A673 (cell line): ENCODE measurements at regions not wholly inside any gene's neighbourhood (a gene's known extent, or its start where the extent isn't known, plus 50 kb on each side); places are given as distances from the start of the nearest gene placed in this dataset.
A peak's percentile ranks its signal among the peaks of the same experiment; 100 is the strongest.

Experiments
- BruUV-seq: library from RNA; stranded (reverse); fragments of 400-500 nt; replicated peaks from 2 replicates; lab custom pipeline; 2021; lab: Mats Ljungman, UMichigan
- CTCF ChIA-PET: fragments of 300-600 bp; sonication (Branson Sonifier 250); formaldehyde crosslinking; loops from one replicate; lab custom pipeline; 2022; ENCODE audit warnings: antibody characterized with exemption; lab: Charles Lee
- POLR2A ChIA-PET: fragments of 300-600 bp; sonication (Branson Sonifier 250); formaldehyde crosslinking; loops from one replicate; lab custom pipeline; 2022; ENCODE audit warnings: antibody characterized with exemption; ENCODE audit not compliant: low non-redundant PET; lab: Charles Lee
- DNase-seq: peaks from one replicate; pipeline ENCODE4 v3.0.0-alpha.2; 2015; ENCODE audit warnings: low spot score
- H3K27ac ChIP-seq: fragments of 200-600 bp; sonication (generic); 2 replicates; pipeline ENCODE4 v1.5.1; 2016; ENCODE audit warnings: mixed run types, low read depth, mild to moderate bottlenecking, mixed read lengths, antibody characterized with exemption, low read length; ENCODE audit not compliant: poor library complexity, severe bottlenecking
- H3K27me3 ChIP-seq: fragments of 200-600 bp; sonication (generic); replicated peaks from 2 replicates; pipeline ENCODE4 v1.6.1; 2017; ENCODE audit warnings: mixed run types, low read depth, mild to moderate bottlenecking, mixed read lengths, antibody characterized with exemption, low read length; ENCODE audit not compliant: insufficient read depth, poor library complexity
- H3K36me3 ChIP-seq: fragments of 200-600 bp; sonication (generic); 2 replicates; pipeline ENCODE4 v1.6.1; 2016; ENCODE audit warnings: mixed run types, mild to moderate bottlenecking, mixed read lengths, antibody characterized with exemption, low read length; ENCODE audit not compliant: insufficient read depth, poor library complexity, severe bottlenecking
- H3K4me1 ChIP-seq: fragments of 200-600 bp; sonication (generic); 2 replicates; pipeline ENCODE4 v1.6.1; 2017; ENCODE audit warnings: mixed run types, mild to moderate bottlenecking, mixed read lengths, antibody characterized with exemption, low read length; ENCODE audit not compliant: insufficient read depth, poor library complexity, severe bottlenecking
- H3K4me3 ChIP-seq: fragments of 200-600 bp; sonication (generic); 2 replicates; pipeline ENCODE4 v1.5.1; 2016; ENCODE audit warnings: low read depth, mixed run types, mild to moderate bottlenecking, mixed read lengths, low read length; ENCODE audit not compliant: poor library complexity, severe bottlenecking
- H3K9me3 ChIP-seq: fragments of 200-600 bp; sonication (generic); 2 replicates; pipeline ENCODE4 v1.6.1; 2016; ENCODE audit warnings: mixed run types, low read depth, mild to moderate bottlenecking, mixed read lengths, antibody characterized with exemption, low read length; ENCODE audit not compliant: poor library complexity, severe bottlenecking
- CTCF ChIP-seq: fragments of 300-800, 200-600 bp; sonication (generic); conservative IDR thresholded peaks from 2 replicates; pipeline ENCODE4 v1.5.1; 2017; ENCODE audit warnings: low read depth, mild to moderate bottlenecking, antibody characterized with exemption, low read length, moderate library complexity, mixed read lengths
- EZH2 ChIP-seq: fragments of 200-600 bp; sonication (generic); IDR thresholded peaks from 2 replicates; pipeline ENCODE4 v1.6.1; 2017; ENCODE audit warnings: borderline replicate concordance, low read depth, mild to moderate bottlenecking, mixed read lengths, antibody characterized with exemption, low read length; ENCODE audit not compliant: poor library complexity, severe bottlenecking
- intact Hi-C: fragments of 100-400 bp; cut with micrococcal nuclease; formaldehyde crosslinking; loops from one replicate; pipeline ENCODE4 v1.10.0; 2022; ENCODE audit not compliant: unreplicated experiment

GRCh38 chr11:128172046-128172878 is 415.1 kb downstream of the ETS1 start:
- Histone ChIP-seq H3K4me1 (peaks cover 9% of the 10 kb centered on the region), H3K27me3 (peaks cover 23% of the 10 kb centered on the region), H3K36me3 (no peaks in the 10 kb centered on the region), H3K27ac (no peak overlapping the region), H3K4me3 (no peak overlapping the region), H3K9me3 (no peaks in the 10 kb centered on the region)
- ChIA-PET POLR2A (no interaction called here), CTCF (interaction anchor here (0.6 to 1.7 kb wide), 6 partner anchors 15 to 686 kb away, joined by 3 to 25 read pairs (median 4); no protein-coding TSS in a partner anchor)
- BruUV-seq, result no TSS peak
- intact Hi-C loops, result loop anchor here (1.0 to 5.0 kb wide), 5 partner anchors 119 to 685 kb away; no protein-coding TSS in a partner anchor
- DNase-seq, result peak; percentile 88
- TF ChIP-seq EZH2, result no peak
- peak; percentile 91 for TF ChIP-seq CTCF

- H3K4me3 ChIP-seq, result no peak overlapping the region
- ChIA-PET POLR2A (no interaction called here), CTCF (interaction anchor here (1.7 kb wide), 1 partner anchor 14 kb away, joined by 6 read pairs; no protein-coding TSS in a partner anchor)
- intact Hi-C loops, result loop anchor here (5.0 kb wide), 3 partner anchors 606 to 686 kb away; no protein-coding TSS in a partner anchor
- DNase-seq, result no peak
- H3K9me3 ChIP-seq, result no peaks in the 10 kb centered on the region
- H3K4me1 ChIP-seq, result peaks cover 9% of the 10 kb centered on the region
- peaks cover 30% of the 10 kb centered on the region for H3K27me3 ChIP-seq
- TF ChIP-seq EZH2 (no peak), CTCF (no peak)
- H3K36me3 ChIP-seq, result no peaks in the 10 kb centered on the region
- no peak overlapping the region for H3K27ac ChIP-seq
- no TSS peak for BruUV-seq
Observed at GRCh38 chr11:128171506-128171905, 415.9 kb downstream of the ETS1 start.

GRCh38 chr11:128165572-128165971 is 421.8 kb downstream of the ETS1 start:
- ChIA-PET CTCF (no interaction called here), POLR2A (no interaction called here)
- no peak overlapping the region for H3K27ac ChIP-seq
- no peaks in the 10 kb centered on the region for H3K9me3 ChIP-seq
- H3K27me3 ChIP-seq, result peaks cover 48% of the 10 kb centered on the region
- no peak for DNase-seq
- intact Hi-C loops, result loop anchor here (10.0 kb wide), 1 partner anchor 789 kb away; no protein-coding TSS in a partner anchor
- no peaks in the 10 kb centered on the region for H3K4me1 ChIP-seq
- BruUV-seq, result no TSS peak
- H3K36me3 ChIP-seq, result no peaks in the 10 kb centered on the region
- no peak overlapping the region for H3K4me3 ChIP-seq
- no peak for TF ChIP-seq EZH2
- TF ChIP-seq CTCF, result no peak
